GM19438 (cell line): ENCODE measurements at regions not wholly inside any gene's neighbourhood (a gene's known extent, or its start where the extent isn't known, plus 50 kb on each side); places are given as distances from the start of the nearest gene placed in this dataset.

Experiments used
- ATAC-seq: cut with Tn5 transposase; IDR thresholded peaks from one replicate; pipeline ENCODE4 v1.9.1; 2021; ENCODE audit warnings: low read depth; ENCODE audit not compliant: unreplicated experiment

DNA sequence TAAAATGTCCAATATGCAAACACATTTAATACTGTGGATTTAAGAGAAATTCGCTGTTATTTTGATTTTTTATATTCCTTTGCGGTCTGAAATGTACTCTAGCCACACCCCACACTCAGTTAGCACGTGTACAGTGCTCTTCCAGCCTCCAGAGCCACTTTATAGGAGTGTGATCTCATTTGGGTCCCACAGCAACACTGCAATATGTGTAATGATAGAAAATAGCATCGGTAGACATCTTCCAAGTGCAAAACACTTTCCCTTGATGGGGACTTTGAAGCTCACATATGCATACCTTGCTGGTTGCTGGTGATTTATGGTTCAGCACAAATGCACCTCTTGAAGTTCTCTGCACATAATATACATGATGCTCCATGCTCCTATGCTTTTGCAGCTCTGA is 148.3 kb downstream of the GAS1 start:
- ATAC-seq = no peak

- no peak for ATAC-seq
Measured at GRCh38 chr9:86796666-86797065, 150.6 kb downstream of the GAS1 start.

GRCh38 chr9:86795823-86796553 is 151.3 kb downstream of the GAS1 start:
- ATAC-seq = no peak

GRCh38 chr9:86795047-86795442 is 152.3 kb downstream of the GAS1 start:
- ATAC-seq = no peak

GRCh38 chr9:86794391-86795046 is 152.8 kb downstream of the GAS1 start:
- no peak for ATAC-seq

DNA sequence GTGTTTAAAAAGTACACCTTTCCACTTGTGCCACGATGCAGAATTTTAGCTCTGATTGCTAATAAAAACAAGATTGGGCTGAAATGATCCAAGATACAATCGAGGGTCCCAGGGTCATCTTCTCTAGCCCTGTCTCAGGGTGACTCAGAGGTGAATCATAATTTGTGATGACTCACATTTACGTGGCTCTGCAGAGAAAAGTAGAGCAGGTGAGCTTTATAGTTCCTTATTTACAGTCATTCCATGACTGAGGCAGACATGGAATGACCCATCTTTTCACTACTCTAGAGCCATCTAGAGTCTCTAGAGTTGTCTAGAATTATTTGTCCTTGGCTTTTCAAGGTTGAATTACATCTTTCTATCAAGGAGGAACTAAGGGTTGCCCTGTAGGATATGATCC is 155.2 kb downstream of the GAS1 start:
- ATAC-seq = no peak

GRCh38 chr9:86790805-86791204 is 156.5 kb downstream of the GAS1 start:
- ATAC-seq = no peak

GRCh38 chr9:86788456-86788855 is 158.8 kb downstream of the GAS1 start:
- no peak for ATAC-seq

- no peak for ATAC-seq
Measured at GRCh38 chr9:86783884-86784283, 163.4 kb downstream of the GAS1 start.

DNA sequence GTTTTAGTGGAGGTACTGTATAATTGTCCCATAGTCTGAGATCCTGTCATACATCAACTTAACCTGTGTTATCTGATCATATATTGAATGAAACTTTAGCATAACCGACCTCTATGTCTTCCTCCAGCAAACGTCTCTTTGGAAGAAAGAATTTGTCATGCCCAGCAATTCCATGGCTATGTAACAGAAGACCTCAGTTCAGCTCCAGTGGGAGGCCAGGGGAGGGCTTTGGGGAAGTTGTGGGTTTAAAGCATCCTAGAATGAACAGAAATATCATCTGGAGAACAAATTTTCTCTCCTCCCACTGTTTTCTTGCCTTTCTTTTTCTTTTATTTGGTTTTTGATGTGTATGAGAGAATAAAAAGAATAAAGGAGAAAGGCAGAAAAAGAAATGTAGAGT is 164.5 kb downstream of the GAS1 start:
- ATAC-seq = no peak

GRCh38 chr9:86778761-86779160 is 168.5 kb downstream of the GAS1 start:
- no peak for ATAC-seq

GRCh38 chr9:86775718-86776117 is 171.6 kb downstream of the GAS1 start:
- no peak for ATAC-seq

GRCh38 chr9:86774116-86774515 is 173.2 kb downstream of the GAS1 start:
- no peak for ATAC-seq

DNA sequence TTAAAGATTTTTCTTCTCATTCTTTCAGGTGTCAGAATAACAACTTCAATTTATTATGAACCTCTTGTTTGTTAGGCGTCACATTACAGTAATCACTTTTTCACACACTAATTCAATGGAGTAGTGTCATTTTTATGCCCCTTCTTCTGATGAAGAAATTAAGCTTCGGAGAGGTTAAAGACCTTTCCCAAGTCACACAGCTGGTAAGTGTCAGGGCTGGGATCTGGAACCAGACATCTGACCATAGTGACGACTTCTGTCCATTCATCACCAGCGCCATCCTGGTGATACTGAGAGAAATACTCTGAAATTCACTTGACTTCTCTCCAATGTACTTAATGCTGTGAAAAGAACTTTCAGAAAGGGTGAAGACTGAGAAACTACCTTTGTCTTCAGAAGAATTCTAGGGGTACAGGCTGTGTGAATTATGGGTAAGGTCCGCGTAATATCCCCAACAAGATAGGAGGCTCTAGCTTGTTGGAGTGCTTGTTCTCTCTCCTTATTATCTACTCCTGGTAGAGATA is 173.8 kb downstream of the GAS1 start:
- ATAC-seq = no peak

DNA sequence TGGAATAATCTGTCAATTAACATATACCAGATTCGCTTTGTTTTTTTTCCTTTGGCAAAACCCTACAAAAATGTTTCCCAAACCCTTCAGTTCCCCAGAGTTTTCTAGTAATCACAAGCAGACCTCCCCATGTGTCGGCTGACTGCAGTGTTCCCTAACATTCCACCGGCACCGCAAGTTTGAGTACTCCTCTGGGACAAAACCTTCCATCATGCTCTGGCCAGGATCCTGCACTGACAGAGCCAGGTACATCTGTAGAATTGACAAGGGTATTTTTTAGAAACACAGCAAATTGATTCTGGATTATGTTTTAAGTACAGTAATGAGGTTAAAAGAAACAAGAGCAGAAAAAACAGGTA is 174.7 kb downstream of the GAS1 start:
- no peak for ATAC-seq

GRCh38 chr9:86771941-86772634 is 175.2 kb downstream of the GAS1 start:
- no peak for ATAC-seq

DNA sequence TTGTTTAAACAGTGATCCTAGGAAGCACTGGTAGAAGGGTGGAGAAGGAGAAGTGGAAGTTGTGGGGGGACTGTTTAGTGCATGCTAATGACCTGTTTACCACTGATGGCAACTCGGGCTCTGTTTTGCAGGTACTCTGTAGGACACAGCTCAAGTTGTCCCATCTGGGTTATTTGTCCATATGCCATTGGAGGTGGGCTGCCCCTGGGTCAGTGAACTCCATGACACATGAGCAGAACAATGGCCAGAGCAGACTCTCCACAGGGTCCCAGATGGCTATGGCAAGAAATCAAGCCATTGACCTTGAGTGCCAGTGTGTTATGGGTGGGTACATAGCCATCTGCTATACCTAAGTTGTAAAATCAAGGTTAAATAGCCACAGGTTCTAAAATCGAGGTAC is 175.9 kb downstream of the GAS1 start:
- ATAC-seq = no peak

GRCh38 chr9:86768709-86769108 is 178.6 kb downstream of the GAS1 start:
- no peak for ATAC-seq

- no peak for ATAC-seq
Measured at GRCh38 chr9:86768020-86768419, 179.3 kb downstream of the GAS1 start.

DNA sequence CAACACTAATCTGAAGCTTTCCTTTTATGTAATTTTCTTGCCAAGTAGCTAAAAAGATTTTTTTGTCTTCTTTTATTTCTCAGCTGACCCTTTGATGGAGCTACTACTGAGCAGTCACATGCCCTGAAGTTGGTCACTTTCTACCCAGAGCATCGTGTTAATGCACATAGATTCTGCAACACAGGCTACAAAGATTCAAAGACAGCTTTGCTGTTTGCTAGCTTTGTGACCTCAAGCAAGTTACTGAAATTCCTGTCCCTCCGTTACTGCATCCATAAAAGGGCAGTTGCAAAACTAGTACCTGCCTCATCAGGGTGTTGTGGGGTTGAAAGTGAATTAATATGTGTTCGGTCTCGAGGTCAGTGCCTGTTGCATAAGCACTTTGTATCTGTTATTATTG is 179.9 kb downstream of the GAS1 start:
- ATAC-seq = no peak

DNA sequence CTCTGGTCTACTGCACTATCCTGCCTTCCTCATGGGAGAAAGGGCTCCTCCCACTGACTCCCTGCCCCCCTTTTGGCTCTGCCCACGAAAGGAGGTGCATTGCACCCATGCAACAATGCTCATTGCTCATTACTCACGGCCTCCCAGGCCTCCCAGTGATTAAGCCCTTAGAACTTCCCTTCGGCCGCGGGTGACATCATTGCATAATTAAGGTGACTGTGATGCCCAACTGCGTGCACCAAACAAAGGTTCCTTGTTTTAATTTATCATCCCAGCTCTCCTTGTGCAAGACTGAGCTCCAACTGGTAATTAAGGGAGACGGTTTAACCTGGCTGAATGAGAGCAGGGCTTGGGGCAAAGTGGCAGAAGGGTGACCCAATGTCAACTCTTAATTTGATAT is 180.4 kb downstream of the GAS1 start:
- no peak for ATAC-seq

GRCh38 chr9:86766511-86766910 is 180.8 kb downstream of the GAS1 start:
- no peak for ATAC-seq
